HEK293 (cell line): ENCODE measurements at regions not wholly inside any gene's neighbourhood (a gene's known extent, or its start where the extent isn't known, plus 50 kb on each side); places are given as distances from the start of the nearest gene placed in this dataset.

Source experiments
- CTCF ChIA-PET: fragments of 350-600 bp; formaldehyde crosslinking; extraction: SDS; loops from one replicate; lab custom pipeline; 2021; ENCODE audit warnings: antibody characterized with exemption; lab: Yijun Ruan, JAX
- POLR2A ChIA-PET: fragments of 300-600 bp; formaldehyde crosslinking; extraction: SDS; loops from one replicate; lab custom pipeline; 2020; ENCODE audit warnings: antibody characterized with exemption, inconsistent platforms; lab: Yijun Ruan, JAX
- H3K27ac ChIP-seq: fragments of 200-500 bp; sonication (Bioruptor generic); 2 replicates; pipeline ENCODE4 v1.5.1; 2014; ENCODE audit warnings: low read depth, low read length, control low read depth, inconsistent platforms; ENCODE audit errors: extremely low read depth
- H3K36me3 ChIP-seq, 2 experiments: fragments of 200-500 bp in 1 of 2; sonication (Bioruptor generic) in 1 of 2; 1 replicate in 1 of 2; 2 replicates in 1 of 2; pipeline ENCODE4 v1.5.1; 2014 to 2017; ENCODE audit warnings: inconsistent platforms in 2 of 2, low read length in 2 of 2; ENCODE audit not compliant: control insufficient read depth in 2 of 2, insufficient read depth in 1 of 2
- H3K4me1 ChIP-seq: fragments of 200-500 bp; sonication (Bioruptor generic); 2 replicates; pipeline ENCODE4 v1.5.1; 2014; ENCODE audit warnings: mild to moderate bottlenecking, low read length, inconsistent platforms; ENCODE audit not compliant: control insufficient read depth, insufficient read depth
- H3K4me3 ChIP-seq: 2 replicates; pipeline ENCODE4 v1.5.1; 2011; ENCODE audit warnings: low read depth, mild to moderate bottlenecking, control low read depth, low read length, moderate library complexity
- H3K9me3 ChIP-seq: fragments of 200-500 bp; sonication (Bioruptor generic); 2 replicates; pipeline ENCODE4 v1.5.1; 2014; ENCODE audit warnings: low read depth, low read length, inconsistent platforms; ENCODE audit not compliant: control insufficient read depth, insufficient read depth
- AEBP2 ChIP-seq: fragments of 450-650 bp; formaldehyde crosslinking; IDR thresholded peaks from 2 replicates; pipeline ENCODE4 v1.5.1; 2016; ENCODE audit warnings: missing biosample characterization, missing genetic modification characterization, borderline replicate concordance
- BCL11A ChIP-seq: fragments of 450-650 bp; formaldehyde crosslinking; IDR thresholded peaks from 2 replicates; pipeline ENCODE4 v1.5.1; 2016; ENCODE audit warnings: low read depth, missing biosample characterization, missing genetic modification characterization
- HOXC10 ChIP-seq: sonication (generic); formaldehyde crosslinking; IDR thresholded peaks from 2 replicates; pipeline ENCODE4 v1.8.1; 2023; ENCODE audit warnings: mild to moderate bottlenecking, missing genetic modification reagents
- KLF7 ChIP-seq: fragments of 450-650 bp; formaldehyde crosslinking; IDR thresholded peaks from 2 replicates; pipeline ENCODE4 v1.5.1; 2016; ENCODE audit warnings: missing biosample characterization, missing genetic modification characterization, borderline replicate concordance
- KLF8 ChIP-seq: fragments of 450-650 bp; formaldehyde crosslinking; IDR thresholded peaks from 2 replicates; pipeline ENCODE4 v1.5.1; 2016; ENCODE audit warnings: missing biosample characterization, missing genetic modification characterization
- OSR2 ChIP-seq: fragments of 450-650 bp; formaldehyde crosslinking; IDR thresholded peaks from 2 replicates; pipeline ENCODE4 v1.5.1; 2016; ENCODE audit warnings: missing biosample characterization, missing genetic modification characterization
- SETDB1 ChIP-seq: IDR thresholded peaks from one replicate; pipeline ENCODE4 v1.6.1; 2017; ENCODE audit warnings: mild to moderate bottlenecking, low read length, moderate library complexity, mixed read lengths; ENCODE audit not compliant: insufficient read length
- YY2 ChIP-seq: fragments of 450-650 bp; formaldehyde crosslinking; IDR thresholded peaks from 2 replicates; pipeline ENCODE4 v1.5.1; 2016; ENCODE audit warnings: missing biosample characterization, missing genetic modification characterization
- ZBTB10 ChIP-seq: fragments of 450-650 bp; formaldehyde crosslinking; IDR thresholded peaks from 2 replicates; pipeline ENCODE4 v1.5.1; 2016; ENCODE audit warnings: missing biosample characterization, missing genetic modification characterization
- ZBTB17 ChIP-seq: fragments of 450-650 bp; formaldehyde crosslinking; IDR thresholded peaks from 2 replicates; pipeline ENCODE4 v1.5.1; 2016; ENCODE audit warnings: missing biosample characterization, missing genetic modification characterization
- ZBTB20 ChIP-seq: fragments of 450-650 bp; formaldehyde crosslinking; IDR thresholded peaks from 2 replicates; pipeline ENCODE4 v1.5.1; 2016; ENCODE audit warnings: missing biosample characterization, missing genetic modification characterization
- ZIC2 ChIP-seq: fragments of 450-650 bp; formaldehyde crosslinking; IDR thresholded peaks from 2 replicates; pipeline ENCODE4 v1.5.1; 2016; ENCODE audit warnings: missing biosample characterization, missing genetic modification characterization
- ZNF223 ChIP-seq: fragments of 450-650 bp; formaldehyde crosslinking; IDR thresholded peaks from 2 replicates; pipeline ENCODE4 v1.5.1; 2016; ENCODE audit warnings: missing biosample characterization, missing genetic modification characterization
- ZNF350 ChIP-seq: fragments of 450-650 bp; formaldehyde crosslinking; IDR thresholded peaks from 2 replicates; pipeline ENCODE4 v1.5.0; 2017; ENCODE audit warnings: missing biosample characterization, mild to moderate bottlenecking, missing genetic modification characterization
- ZNF366 ChIP-seq: fragments of 450-650 bp; formaldehyde crosslinking; conservative IDR thresholded peaks from 2 replicates; pipeline ENCODE4 v1.5.1; 2016; ENCODE audit warnings: missing biosample characterization, missing genetic modification characterization
- ZNF426 ChIP-seq: fragments of 450-650 bp; formaldehyde crosslinking; IDR thresholded peaks from 2 replicates; pipeline ENCODE4 v1.5.1; 2017; ENCODE audit warnings: missing biosample characterization, missing genetic modification characterization, mild to moderate bottlenecking, inconsistent platforms, moderate library complexity
- ZNF558 ChIP-seq: fragments of 450-650 bp; formaldehyde crosslinking; IDR thresholded peaks from 2 replicates; pipeline ENCODE4 v1.5.1; 2016; ENCODE audit warnings: missing biosample characterization, missing genetic modification characterization
- ZNF629 ChIP-seq: fragments of 450-650 bp; formaldehyde crosslinking; IDR thresholded peaks from 2 replicates; pipeline ENCODE4 v1.5.1; 2017; ENCODE audit warnings: missing biosample characterization, missing genetic modification characterization
- ZNF777 ChIP-seq: fragments of 450-650 bp; formaldehyde crosslinking; IDR thresholded peaks from 2 replicates; pipeline ENCODE4 v1.5.1; 2017; ENCODE audit warnings: missing biosample characterization, missing genetic modification characterization, borderline replicate concordance
- ZSCAN30 ChIP-seq: fragments of 450-650 bp; IDR thresholded peaks from 2 replicates; pipeline ENCODE4 v1.5.1; 2018; ENCODE audit warnings: missing biosample characterization, mild to moderate bottlenecking, missing genetic modification characterization, moderate library complexity
- TF ChIP-seq, protein P1 (sequence below): fragments of 450-650 bp; IDR thresholded peaks from 2 replicates; pipeline ENCODE4 v1.5.1; 2018; ENCODE audit warnings: missing biosample characterization, missing genetic modification characterization
- TF ChIP-seq, protein P2 (sequence below): fragments of 450-650 bp; formaldehyde crosslinking; IDR thresholded peaks from 2 replicates; pipeline ENCODE4 v1.5.1; 2016; ENCODE audit warnings: missing biosample characterization, missing genetic modification characterization

DNA sequence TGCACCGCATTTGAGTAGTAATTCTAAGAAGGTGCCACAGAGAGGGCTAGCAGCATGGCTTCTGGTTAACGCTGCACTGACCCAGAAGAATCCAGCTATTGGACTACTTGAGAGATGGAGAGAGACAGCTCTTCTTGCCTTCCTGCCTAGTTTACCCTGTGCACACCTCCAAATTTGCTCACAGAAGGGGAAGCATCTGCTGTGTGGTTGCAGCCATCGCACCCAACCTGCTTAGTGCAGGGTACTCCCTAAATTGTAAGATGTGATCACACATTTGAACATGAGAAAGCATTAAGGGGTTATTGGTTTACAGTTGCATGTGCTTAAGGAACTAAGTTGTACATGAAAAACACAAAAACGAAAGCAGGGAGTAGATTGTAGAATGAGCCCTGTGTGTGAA, 122.1 kb downstream of the FOXB1 start (continued):
- no peak for TF ChIP-seq ZNF350 (tag by site-specific recombination)
- no peak for TF ChIP-seq YY2 (tag by site-specific recombination)
- TF ChIP-seq KLF7, result no peak
- TF ChIP-seq ZNF426, result no peak
- no peak for TF ChIP-seq ZNF629 (tag by site-specific recombination)

GRCh38 chr15:60126661-60127060, 122.5 kb downstream of the FOXB1 start:
- H3K4me1 ChIP-seq, result peaks cover 3% of the 10 kb centered on the region; the same call in 1 of the 2 replicates
- POLR2A ChIA-PET, result no interaction called here
- no peak overlapping the region for H3K4me3 ChIP-seq
- CTCF ChIA-PET, result interaction anchor here (0.6 to 3.5 kb wide), 4 partner anchors 11 to 384 kb away, joined by 3 to 12 read pairs (median 6); no protein-coding TSS in a partner anchor
- no peak for TF ChIP-seq ZBTB10 (tag by site-specific recombination)
- no peak for TF ChIP-seq BCL11A (tag by site-specific recombination)
- TF ChIP-seq AEBP2 (tag by site-specific recombination), result no peak
- TF ChIP-seq ZBTB20 (tag by site-specific recombination), result no peak
- no peak for TF ChIP-seq ZSCAN30 (tag by site-specific recombination)
- peak; percentile 79 for TF ChIP-seq ZBTB17 (tag by site-specific recombination)
- no peak for TF ChIP-seq KLF8 (tag by site-specific recombination)
- TF ChIP-seq OSR2 (tag by site-specific recombination), result no peak
- peak; percentile 94 for TF ChIP-seq ZNF366 (tag by site-specific recombination)
- TF ChIP-seq, protein P1, sequence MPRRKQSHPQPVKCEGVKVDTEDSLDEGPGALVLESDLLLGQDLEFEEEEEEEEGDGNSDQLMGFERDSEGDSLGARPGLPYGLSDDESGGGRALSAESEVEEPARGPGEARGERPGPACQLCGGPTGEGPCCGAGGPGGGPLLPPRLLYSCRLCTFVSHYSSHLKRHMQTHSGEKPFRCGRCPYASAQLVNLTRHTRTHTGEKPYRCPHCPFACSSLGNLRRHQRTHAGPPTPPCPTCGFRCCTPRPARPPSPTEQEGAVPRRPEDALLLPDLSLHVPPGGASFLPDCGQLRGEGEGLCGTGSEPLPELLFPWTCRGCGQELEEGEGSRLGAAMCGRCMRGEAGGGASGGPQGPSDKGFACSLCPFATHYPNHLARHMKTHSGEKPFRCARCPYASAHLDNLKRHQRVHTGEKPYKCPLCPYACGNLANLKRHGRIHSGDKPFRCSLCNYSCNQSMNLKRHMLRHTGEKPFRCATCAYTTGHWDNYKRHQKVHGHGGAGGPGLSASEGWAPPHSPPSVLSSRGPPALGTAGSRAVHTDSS (tag by site-specific recombination), result no peak
- TF ChIP-seq, all 188 proteins: peak for 2
- Histone ChIP-seq H3K9me3 (no peaks in the 10 kb centered on the region), H3K36me3 (no peaks in the 10 kb centered on the region), H3K27ac (no peak overlapping the region; the same call in 1 of the 2 replicates)

GRCh38 chr15:60128000-60128376, 123.9 kb downstream of the FOXB1 start:
- peaks cover 3% of the 10 kb centered on the region; the same call in 1 of the 2 replicates for H3K4me1 ChIP-seq
- peak overlapping the region; percentile 19; the same call in 1 of the 2 replicates for H3K4me3 ChIP-seq
- POLR2A ChIA-PET, result interaction anchor here (1.1 to 1.3 kb wide), 2 partner anchors 71 to 124 kb away, joined by 3 to 5 read pairs; partner anchors contain the start of gene FOXB1
- TF ChIP-seq SETDB1 (no peak), ZIC2 (tag by site-specific recombination) (no peak), ZBTB10 (tag by site-specific recombination) (no peak), ZBTB17 (tag by site-specific recombination) (0 out of 2 replicates have a peak, but pooled peaks have one; percentile 24), ZNF558 (tag by site-specific recombination) (no peak), ZNF777 (no peak), HOXC10 (CRISPR knock-in tag) (no peak), ZNF223 (no peak)
- TF ChIP-seq, protein P2, sequence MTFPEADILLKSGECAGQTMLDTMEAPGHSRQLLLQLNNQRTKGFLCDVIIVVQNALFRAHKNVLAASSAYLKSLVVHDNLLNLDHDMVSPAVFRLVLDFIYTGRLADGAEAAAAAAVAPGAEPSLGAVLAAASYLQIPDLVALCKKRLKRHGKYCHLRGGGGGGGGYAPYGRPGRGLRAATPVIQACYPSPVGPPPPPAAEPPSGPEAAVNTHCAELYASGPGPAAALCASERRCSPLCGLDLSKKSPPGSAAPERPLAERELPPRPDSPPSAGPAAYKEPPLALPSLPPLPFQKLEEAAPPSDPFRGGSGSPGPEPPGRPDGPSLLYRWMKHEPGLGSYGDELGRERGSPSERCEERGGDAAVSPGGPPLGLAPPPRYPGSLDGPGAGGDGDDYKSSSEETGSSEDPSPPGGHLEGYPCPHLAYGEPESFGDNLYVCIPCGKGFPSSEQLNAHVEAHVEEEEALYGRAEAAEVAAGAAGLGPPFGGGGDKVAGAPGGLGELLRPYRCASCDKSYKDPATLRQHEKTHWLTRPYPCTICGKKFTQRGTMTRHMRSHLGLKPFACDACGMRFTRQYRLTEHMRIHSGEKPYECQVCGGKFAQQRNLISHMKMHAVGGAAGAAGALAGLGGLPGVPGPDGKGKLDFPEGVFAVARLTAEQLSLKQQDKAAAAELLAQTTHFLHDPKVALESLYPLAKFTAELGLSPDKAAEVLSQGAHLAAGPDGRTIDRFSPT, result no peak
- TF ChIP-seq, all 188 proteins: peak for 1
- CTCF ChIA-PET, result interaction anchor here (0.6 to 3.5 kb wide), 7 partner anchors 11 to 386 kb away, joined by 3 to 12 read pairs (median 3); no protein-coding TSS in a partner anchor
- Histone ChIP-seq H3K36me3 (no peaks in the 10 kb centered on the region), H3K27ac (peak overlapping the region; percentile 66), H3K9me3 (no peaks in the 10 kb centered on the region)
